ENCODE measurements at regions not wholly inside any gene's neighbourhood (a gene's known extent, or its start where the extent isn't known, plus 50 kb on each side); places are given as distances from the start of the nearest gene placed in this dataset.

- H3K36me3 ChIP-seq (ENCODE audit: control insufficient read depth, insufficient read depth, low read length): no peaks in the 10 kb centered on the region
- no peaks in the 10 kb centered on the region for H3K9me3 ChIP-seq (ENCODE audit: control insufficient read depth, low read length)
- H3K27me3 ChIP-seq (ENCODE audit: control insufficient read depth, insufficient read depth, low read length): no peaks in the 10 kb centered on the region
- no peak overlapping the region for H3K9ac ChIP-seq (ENCODE audit: low read length)
- no peaks in the 10 kb centered on the region for H3K4me1 ChIP-seq (ENCODE audit: control insufficient read depth, insufficient read depth, low read length)
- H3K4me3 ChIP-seq (ENCODE audit: low read length): no peak overlapping the region
These were observed 489.6 kb upstream of the RASGRP1 start for GRCh38 chr15:39054128-39054732.

DNA sequence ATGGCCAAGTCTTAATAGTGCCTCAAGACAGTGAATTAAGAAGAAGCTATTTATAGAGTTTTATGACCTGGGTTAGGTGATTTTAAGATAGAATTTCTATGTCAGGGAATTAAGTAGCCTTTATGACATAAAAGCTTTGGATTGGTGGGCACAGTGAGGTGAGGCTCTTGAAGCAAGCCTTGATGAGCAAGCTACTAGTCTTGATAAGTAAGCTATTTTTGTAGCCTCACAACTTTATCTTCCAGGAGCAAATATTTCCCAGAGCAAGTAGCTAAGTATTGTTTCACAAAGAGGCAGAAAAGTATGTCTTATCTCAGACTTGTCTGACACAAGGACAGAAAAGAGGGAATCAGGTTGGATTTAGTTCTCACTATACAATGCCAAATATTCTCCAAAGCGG lies 491.7 kb upstream of the RASGRP1 start:
- no peak overlapping the region for H3K4me3 ChIP-seq (ENCODE audit: low read length)
- H3K27me3 ChIP-seq (ENCODE audit: control insufficient read depth, insufficient read depth, low read length): no peaks in the 10 kb centered on the region
- no peak overlapping the region for H3K9ac ChIP-seq (ENCODE audit: low read length)
- no peaks in the 10 kb centered on the region for H3K36me3 ChIP-seq (ENCODE audit: control insufficient read depth, insufficient read depth, low read length)
- H3K4me1 ChIP-seq (ENCODE audit: control insufficient read depth, insufficient read depth, low read length): no peaks in the 10 kb centered on the region
- no peaks in the 10 kb centered on the region for H3K9me3 ChIP-seq (ENCODE audit: control insufficient read depth, low read length)

GRCh38 chr15:39058351-39059131 lies 493.9 kb upstream of the RASGRP1 start:
- Histone ChIP-seq H3K27me3 (ENCODE audit: control insufficient read depth, insufficient read depth, low read length) (no peaks in the 10 kb centered on the region), H3K4me3 (ENCODE audit: low read length) (no peak overlapping the region), H3K36me3 (ENCODE audit: control insufficient read depth, insufficient read depth, low read length) (no peaks in the 10 kb centered on the region), H3K9me3 (ENCODE audit: control insufficient read depth, low read length) (no peaks in the 10 kb centered on the region), H3K4me1 (ENCODE audit: control insufficient read depth, insufficient read depth, low read length) (no peaks in the 10 kb centered on the region), H3K9ac (ENCODE audit: low read length) (no peak overlapping the region)

- no peak overlapping the region for H3K4me3 ChIP-seq (ENCODE audit: low read length)
- H3K27me3 ChIP-seq (ENCODE audit: control insufficient read depth, insufficient read depth, low read length): no peaks in the 10 kb centered on the region
- no peak overlapping the region for H3K9ac ChIP-seq (ENCODE audit: low read length)
- no peaks in the 10 kb centered on the region for H3K9me3 ChIP-seq (ENCODE audit: control insufficient read depth, low read length)
- no peaks in the 10 kb centered on the region for H3K36me3 ChIP-seq (ENCODE audit: control insufficient read depth, insufficient read depth, low read length)
- H3K4me1 ChIP-seq (ENCODE audit: control insufficient read depth, insufficient read depth, low read length): no peaks in the 10 kb centered on the region
These were observed 495.3 kb upstream of the RASGRP1 start for GRCh38 chr15:39059917-39060316.

DNA sequence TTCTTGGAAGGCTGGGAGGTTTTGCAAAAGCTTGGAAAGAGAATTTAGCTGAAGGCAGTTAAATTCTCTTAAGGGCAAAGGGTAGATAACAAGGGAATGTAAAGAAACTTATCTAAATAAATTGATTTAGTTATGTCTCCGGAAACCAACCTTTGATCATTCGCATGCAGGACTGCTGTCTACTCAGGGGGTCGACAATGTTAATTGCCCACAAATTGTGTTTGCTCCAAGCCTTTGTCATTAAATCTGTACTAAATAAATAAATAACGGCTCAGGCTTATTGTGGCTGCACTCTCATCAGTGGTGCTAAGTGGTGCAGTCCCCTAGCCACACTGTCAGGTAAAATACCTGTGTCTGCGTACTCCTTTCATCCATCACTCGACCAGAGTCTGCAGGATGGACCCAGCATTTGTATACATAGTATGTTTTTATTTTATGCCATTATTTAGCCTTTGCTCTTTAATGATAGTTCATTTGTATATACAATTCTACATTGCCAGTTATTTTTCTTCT lies 497.4 kb upstream of the RASGRP1 start:
- Histone ChIP-seq H3K36me3 (ENCODE audit: control insufficient read depth, insufficient read depth, low read length) (no peaks in the 10 kb centered on the region), H3K27me3 (ENCODE audit: control insufficient read depth, insufficient read depth, low read length) (no peaks in the 10 kb centered on the region), H3K9ac (ENCODE audit: low read length) (no peak overlapping the region), H3K4me1 (ENCODE audit: control insufficient read depth, insufficient read depth, low read length) (no peaks in the 10 kb centered on the region), H3K9me3 (ENCODE audit: control insufficient read depth, low read length) (no peaks in the 10 kb centered on the region), H3K4me3 (ENCODE audit: low read length) (no peak overlapping the region)

DNA sequence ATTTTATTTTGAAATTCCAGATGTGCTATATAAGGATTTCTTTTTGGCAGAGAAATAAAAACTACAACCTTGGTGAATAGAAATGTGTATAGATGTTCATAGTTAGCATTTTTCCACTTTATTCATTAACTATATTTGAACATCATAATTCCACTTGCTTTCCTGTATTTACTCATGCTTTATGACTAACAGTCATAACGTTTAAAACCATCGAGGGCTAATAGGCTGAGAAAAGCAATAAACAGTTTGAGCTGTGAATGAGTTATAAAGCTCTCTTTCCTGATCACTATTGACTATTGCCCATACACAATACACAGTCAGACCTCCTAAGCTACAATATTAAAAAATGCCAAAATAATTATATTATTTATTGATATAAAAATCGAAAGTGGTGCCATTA lies 502.1 kb upstream of the RASGRP1 start:
- no peak overlapping the region for H3K4me3 ChIP-seq (ENCODE audit: low read length)
- H3K36me3 ChIP-seq (ENCODE audit: control insufficient read depth, insufficient read depth, low read length): no peaks in the 10 kb centered on the region
- no peaks in the 10 kb centered on the region for H3K27me3 ChIP-seq (ENCODE audit: control insufficient read depth, insufficient read depth, low read length)
- H3K9ac ChIP-seq (ENCODE audit: low read length): no peak overlapping the region
- H3K4me1 ChIP-seq (ENCODE audit: control insufficient read depth, insufficient read depth, low read length): no peaks in the 10 kb centered on the region
- no peaks in the 10 kb centered on the region for H3K9me3 ChIP-seq (ENCODE audit: control insufficient read depth, low read length)

- Histone ChIP-seq H3K4me1 (ENCODE audit: control insufficient read depth, insufficient read depth, low read length) (no peaks in the 10 kb centered on the region), H3K27me3 (ENCODE audit: control insufficient read depth, insufficient read depth, low read length) (no peaks in the 10 kb centered on the region), H3K9me3 (ENCODE audit: control insufficient read depth, low read length) (no peaks in the 10 kb centered on the region), H3K4me3 (ENCODE audit: low read length) (no peak overlapping the region), H3K9ac (ENCODE audit: low read length) (no peak overlapping the region), H3K36me3 (ENCODE audit: control insufficient read depth, insufficient read depth, low read length) (no peaks in the 10 kb centered on the region)
These were observed 506.4 kb upstream of the THBS1 start for GRCh38 chr15:39074341-39074985.

DNA sequence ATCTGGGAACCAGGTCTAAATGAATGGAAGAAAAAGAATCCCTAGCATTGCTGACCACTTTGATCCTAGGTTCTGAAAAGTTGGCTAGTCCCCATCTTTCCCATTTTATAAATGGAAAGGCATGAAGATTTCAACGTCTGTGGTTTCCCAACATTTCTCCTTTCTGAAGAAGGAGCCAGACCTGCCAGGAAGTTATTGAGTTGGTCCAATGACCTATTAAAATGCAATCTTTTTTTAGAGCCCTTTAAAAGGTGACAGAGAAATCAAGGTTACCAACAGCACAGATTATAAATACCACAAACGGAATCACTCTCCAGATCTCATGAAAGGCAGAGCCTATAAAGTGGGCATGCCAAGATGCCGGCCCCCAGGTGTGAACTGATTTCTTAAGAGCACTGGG lies 505.6 kb upstream of the THBS1 start:
- no peak overlapping the region for H3K9ac ChIP-seq (ENCODE audit: low read length)

GRCh38 chr15:39075756-39076341 lies 505.0 kb upstream of the THBS1 start:
- Histone ChIP-seq H3K9me3 (ENCODE audit: control insufficient read depth, low read length) (no peaks in the 10 kb centered on the region), H3K4me1 (ENCODE audit: control insufficient read depth, insufficient read depth, low read length) (no peaks in the 10 kb centered on the region), H3K27me3 (ENCODE audit: control insufficient read depth, insufficient read depth, low read length) (no peaks in the 10 kb centered on the region), H3K9ac (ENCODE audit: low read length) (no peak overlapping the region), H3K36me3 (ENCODE audit: control insufficient read depth, insufficient read depth, low read length) (no peaks in the 10 kb centered on the region), H3K4me3 (ENCODE audit: low read length) (no peak overlapping the region)

More for the DNA sequence above, 505.6 kb upstream of the THBS1 start:
- H3K4me3 ChIP-seq (ENCODE audit: low read length): no peak overlapping the region
- H3K27me3 ChIP-seq (ENCODE audit: control insufficient read depth, insufficient read depth, low read length): no peaks in the 10 kb centered on the region
- no peaks in the 10 kb centered on the region for H3K4me1 ChIP-seq (ENCODE audit: control insufficient read depth, insufficient read depth, low read length)
- H3K9me3 ChIP-seq (ENCODE audit: control insufficient read depth, low read length): no peaks in the 10 kb centered on the region
- no peaks in the 10 kb centered on the region for H3K36me3 ChIP-seq (ENCODE audit: control insufficient read depth, insufficient read depth, low read length)

DNA sequence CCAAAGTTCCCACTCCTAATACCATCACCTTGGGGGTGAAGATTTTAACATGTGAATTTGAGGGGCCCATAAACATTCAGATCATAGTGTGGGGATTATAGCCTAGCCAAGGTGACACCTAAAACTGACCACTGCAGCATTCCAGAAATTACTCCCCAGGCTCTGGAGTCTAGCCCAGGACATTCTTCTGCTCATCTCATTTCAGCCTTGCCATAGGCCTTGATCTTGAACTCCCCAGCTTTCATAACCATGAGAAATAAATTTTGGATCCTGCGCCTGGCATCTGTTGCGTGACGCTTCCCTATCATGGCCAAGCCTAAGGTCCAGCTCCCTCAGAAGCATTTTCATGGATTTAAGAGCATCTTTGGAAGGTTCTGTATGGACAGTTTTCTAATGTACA lies 502.9 kb upstream of the THBS1 start:
- Histone ChIP-seq H3K9me3 (ENCODE audit: control insufficient read depth, low read length) (no peaks in the 10 kb centered on the region), H3K9ac (ENCODE audit: low read length) (no peak overlapping the region), H3K4me3 (ENCODE audit: low read length) (no peak overlapping the region), H3K36me3 (ENCODE audit: control insufficient read depth, insufficient read depth, low read length) (no peaks in the 10 kb centered on the region), H3K27me3 (ENCODE audit: control insufficient read depth, insufficient read depth, low read length) (no peaks in the 10 kb centered on the region), H3K4me1 (ENCODE audit: control insufficient read depth, insufficient read depth, low read length) (no peaks in the 10 kb centered on the region)

- no peaks in the 10 kb centered on the region for H3K27me3 ChIP-seq (ENCODE audit: control insufficient read depth, insufficient read depth, low read length)
- no peak overlapping the region for H3K4me3 ChIP-seq (ENCODE audit: low read length)
- no peak overlapping the region for H3K9ac ChIP-seq (ENCODE audit: low read length)
- no peaks in the 10 kb centered on the region for H3K9me3 ChIP-seq (ENCODE audit: control insufficient read depth, low read length)
- H3K36me3 ChIP-seq (ENCODE audit: control insufficient read depth, insufficient read depth, low read length): no peaks in the 10 kb centered on the region
- no peaks in the 10 kb centered on the region for H3K4me1 ChIP-seq (ENCODE audit: control insufficient read depth, insufficient read depth, low read length)
These were observed 501.5 kb upstream of the THBS1 start for GRCh38 chr15:39079296-39079847.

GRCh38 chr15:39083213-39083612 lies 497.7 kb upstream of the THBS1 start:
- H3K27me3 ChIP-seq (ENCODE audit: control insufficient read depth, insufficient read depth, low read length): no peaks in the 10 kb centered on the region
- H3K4me3 ChIP-seq (ENCODE audit: low read length): no peak overlapping the region
- no peaks in the 10 kb centered on the region for H3K9me3 ChIP-seq (ENCODE audit: control insufficient read depth, low read length)
- no peaks in the 10 kb centered on the region for H3K4me1 ChIP-seq (ENCODE audit: control insufficient read depth, insufficient read depth, low read length)
- no peaks in the 10 kb centered on the region for H3K36me3 ChIP-seq (ENCODE audit: control insufficient read depth, insufficient read depth, low read length)
- no peak overlapping the region for H3K9ac ChIP-seq (ENCODE audit: low read length)
